ENCODE measurements at regions not wholly inside any gene's neighbourhood (a gene's known extent, or its start where the extent isn't known, plus 50 kb on each side); places are given as distances from the start of the nearest gene placed in this dataset.

DNA sequence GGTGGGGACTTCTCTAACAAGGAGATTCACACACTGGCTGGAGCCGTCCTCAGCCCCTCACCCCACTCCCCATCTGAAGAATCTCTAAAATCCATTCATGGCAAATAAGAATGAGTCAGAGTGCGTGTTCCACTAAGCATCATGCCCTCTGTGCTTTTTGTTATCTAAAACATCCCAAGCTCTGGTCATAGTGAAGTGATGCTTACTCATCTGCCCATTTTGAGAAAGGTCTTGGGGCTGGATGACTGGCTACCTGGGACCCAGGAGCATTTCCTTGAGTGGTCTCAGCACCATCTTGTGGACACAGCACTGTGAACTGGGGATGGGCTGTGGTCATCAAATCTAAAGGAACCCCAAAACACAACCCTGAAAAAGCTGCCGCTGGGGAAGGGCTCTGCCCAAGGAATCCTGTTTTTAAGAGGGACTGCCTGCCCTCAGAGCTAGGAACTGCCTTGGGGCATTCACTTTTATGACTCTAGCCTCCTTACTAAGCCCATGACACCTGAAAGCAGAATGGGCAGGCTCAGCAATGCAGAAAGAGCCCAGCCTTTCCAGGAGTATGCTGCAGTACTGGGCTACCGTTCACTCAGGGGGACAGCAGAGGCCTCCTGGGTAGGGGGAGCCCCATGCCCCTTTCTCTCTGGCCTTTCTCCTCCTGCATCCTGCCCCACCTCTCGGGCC, 53.5 kb downstream of the ZBTB38 start:
- H3K27me3 ChIP-seq (ENCODE audit: control insufficient read depth, insufficient read depth, low read length), result no peaks in the 10 kb centered on the region
- no peaks in the 10 kb centered on the region for H3K9me3 ChIP-seq (ENCODE audit: control insufficient read depth in 2 of 3, insufficient read depth in 1 of 3, low read length in 3 of 3)
- DNase-seq (peak in 1 of 5 donors; percentile 22), FAIRE-seq (no peak)
- peaks cover 0 to 19% (median 18%) of the 10 kb centered on the region in 3 donors for H3K4me1 ChIP-seq (ENCODE audit: control insufficient read depth in 2 of 3, insufficient read depth in 2 of 3, low read depth in 1 of 3, low read length in 3 of 3)
- no peak overlapping the region for H3K27ac ChIP-seq (ENCODE audit: low read depth in 2 of 2, low read length in 2 of 2)
- H3K4me3 ChIP-seq (ENCODE audit: low read length in 3 of 3), result no peak overlapping the region
- intact Hi-C loops (cut with DNase I), result no loop called here
- H3K36me3 ChIP-seq (ENCODE audit: control insufficient read depth in 2 of 3, insufficient read depth in 3 of 3, low read length in 3 of 3), result peaks cover 0 to 6% (median 3%) of the 10 kb centered on the region in 3 donors
- no peak overlapping the region for H3K9ac ChIP-seq (ENCODE audit: low read length in 3 of 3)
- TF ChIP-seq, protein P1, sequence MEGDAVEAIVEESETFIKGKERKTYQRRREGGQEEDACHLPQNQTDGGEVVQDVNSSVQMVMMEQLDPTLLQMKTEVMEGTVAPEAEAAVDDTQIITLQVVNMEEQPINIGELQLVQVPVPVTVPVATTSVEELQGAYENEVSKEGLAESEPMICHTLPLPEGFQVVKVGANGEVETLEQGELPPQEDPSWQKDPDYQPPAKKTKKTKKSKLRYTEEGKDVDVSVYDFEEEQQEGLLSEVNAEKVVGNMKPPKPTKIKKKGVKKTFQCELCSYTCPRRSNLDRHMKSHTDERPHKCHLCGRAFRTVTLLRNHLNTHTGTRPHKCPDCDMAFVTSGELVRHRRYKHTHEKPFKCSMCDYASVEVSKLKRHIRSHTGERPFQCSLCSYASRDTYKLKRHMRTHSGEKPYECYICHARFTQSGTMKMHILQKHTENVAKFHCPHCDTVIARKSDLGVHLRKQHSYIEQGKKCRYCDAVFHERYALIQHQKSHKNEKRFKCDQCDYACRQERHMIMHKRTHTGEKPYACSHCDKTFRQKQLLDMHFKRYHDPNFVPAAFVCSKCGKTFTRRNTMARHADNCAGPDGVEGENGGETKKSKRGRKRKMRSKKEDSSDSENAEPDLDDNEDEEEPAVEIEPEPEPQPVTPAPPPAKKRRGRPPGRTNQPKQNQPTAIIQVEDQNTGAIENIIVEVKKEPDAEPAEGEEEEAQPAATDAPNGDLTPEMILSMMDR (IDR thresholded peaks at IDR 0.05; ENCODE audit: borderline replicate concordance, extremely low read depth, insufficient read depth), result no peak

DNA sequence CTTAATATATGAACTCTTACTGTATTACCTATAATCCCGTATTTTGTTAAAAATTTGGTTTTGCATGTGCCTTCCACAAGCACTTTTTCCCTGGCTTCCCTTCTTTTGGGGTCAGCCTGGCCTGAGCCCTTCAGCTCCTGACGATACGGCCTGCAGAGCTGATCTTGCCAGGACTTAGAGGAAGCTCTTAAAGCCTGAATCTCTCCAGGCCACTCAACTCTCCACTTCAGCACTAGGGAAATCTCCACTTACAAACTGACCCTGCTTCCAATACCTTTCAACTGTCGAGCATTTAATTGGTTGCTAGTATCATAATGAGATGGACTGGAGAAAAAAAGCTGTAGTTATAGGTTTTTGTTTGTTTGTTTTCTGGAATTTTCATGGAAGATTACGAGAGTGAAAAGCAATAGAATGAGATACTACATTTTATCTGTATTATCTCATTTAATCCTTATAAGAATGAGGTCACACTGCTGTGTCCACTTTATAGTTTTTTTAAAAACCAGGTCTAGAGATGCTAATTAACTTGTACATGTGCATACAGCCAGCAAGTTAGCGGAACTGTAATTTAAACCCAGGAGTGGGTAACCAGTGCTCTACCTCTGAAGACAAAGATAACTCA, 54.8 kb downstream of the ZBTB38 start:
- Histone ChIP-seq H3K27ac (ENCODE audit: low read depth in 2 of 2, low read length in 2 of 2) (no peak overlapping the region), H3K27me3 (ENCODE audit: control insufficient read depth, insufficient read depth, low read length) (no peaks in the 10 kb centered on the region), H3K36me3 (ENCODE audit: control insufficient read depth in 2 of 3, insufficient read depth in 3 of 3, low read length in 3 of 3) (peaks cover 0 to 4% (median 3%) of the 10 kb centered on the region in 3 donors), H3K4me1 (ENCODE audit: control insufficient read depth in 2 of 3, insufficient read depth in 2 of 3, low read depth in 1 of 3, low read length in 3 of 3) (peaks cover 0 to 31% (median 29%) of the 10 kb centered on the region in 3 donors), H3K4me3 (ENCODE audit: low read length in 3 of 3) (no peak overlapping the region), H3K9ac (ENCODE audit: low read length in 3 of 3) (no peak overlapping the region), H3K9me3 (ENCODE audit: control insufficient read depth in 2 of 3, insufficient read depth in 1 of 3, low read length in 3 of 3) (no peaks in the 10 kb centered on the region)
- TF ChIP-seq, protein P1 (IDR thresholded peaks at IDR 0.05; ENCODE audit: borderline replicate concordance, extremely low read depth, insufficient read depth), result no peak
- intact Hi-C loops (cut with DNase I), result no loop called here
- no peak for DNase-seq
- FAIRE-seq, result no peak

DNA sequence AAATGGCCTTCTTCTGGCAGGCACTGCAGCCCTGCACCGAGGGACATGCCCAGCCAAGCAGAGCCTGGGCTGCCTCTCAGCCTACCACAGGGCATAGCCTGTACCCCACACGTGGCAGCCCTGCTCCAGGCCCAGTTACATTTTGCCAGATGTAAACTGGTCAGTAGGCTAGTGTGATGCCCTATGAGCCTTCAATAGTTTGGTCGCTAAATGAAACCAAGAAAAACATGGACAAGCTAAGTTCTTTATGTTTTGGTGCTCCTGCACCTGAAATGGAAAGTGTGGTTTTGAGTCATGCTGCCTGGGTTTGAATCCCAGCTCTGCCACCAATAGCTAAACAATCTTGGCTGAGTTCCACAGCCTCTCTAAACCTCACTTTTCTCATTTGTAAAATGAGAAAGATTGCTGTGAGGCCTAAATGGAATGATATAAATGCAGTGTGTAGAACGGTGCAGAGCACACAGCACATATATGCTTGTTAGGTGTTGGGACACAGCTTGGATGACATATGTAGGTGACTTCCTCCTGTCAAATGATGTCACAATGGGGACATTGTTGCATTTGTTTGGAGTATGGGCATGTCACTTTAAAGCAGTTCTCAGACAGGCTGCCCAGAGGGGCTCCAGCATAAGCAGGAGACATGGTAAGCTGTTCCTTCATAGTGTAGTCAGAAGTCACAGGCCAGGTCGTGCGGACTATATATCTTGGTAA, 57.4 kb downstream of the ZBTB38 start:
- peak in 1 of 5 donors; percentile 27 for DNase-seq
- no peak for FAIRE-seq
- peak overlapping the region in 1 of 3 donors; percentile 29 for H3K9ac ChIP-seq (ENCODE audit: low read length in 3 of 3)

More for the DNA sequence above, 57.4 kb downstream of the ZBTB38 start:
- intact Hi-C loops (cut with DNase I), result no loop called here
- Histone ChIP-seq H3K27ac (ENCODE audit: low read depth in 2 of 2, low read length in 2 of 2) (peak overlapping the region; percentile 71 to 90), H3K4me1 (ENCODE audit: control insufficient read depth in 2 of 3, insufficient read depth in 2 of 3, low read depth in 1 of 3, low read length in 3 of 3) (peaks cover 0 to 35% (median 35%) of the 10 kb centered on the region in 3 donors), H3K27me3 (ENCODE audit: control insufficient read depth, insufficient read depth, low read length) (no peaks in the 10 kb centered on the region), H3K36me3 (ENCODE audit: control insufficient read depth in 2 of 3, insufficient read depth in 3 of 3, low read length in 3 of 3) (peaks cover 0 to 9% (median 4%) of the 10 kb centered on the region in 3 donors), H3K9me3 (ENCODE audit: control insufficient read depth in 2 of 3, insufficient read depth in 1 of 3, low read length in 3 of 3) (no peaks in the 10 kb centered on the region), H3K4me3 (ENCODE audit: low read length in 3 of 3) (no peak overlapping the region)
- TF ChIP-seq, protein P1 (IDR thresholded peaks at IDR 0.05; ENCODE audit: borderline replicate concordance, extremely low read depth, insufficient read depth), result no peak
